PC-3 (cell line): ENCODE measurements at regions not wholly inside any gene's neighbourhood (a gene's known extent, or its start where the extent isn't known, plus 50 kb on each side); places are given as distances from the start of the nearest gene placed in this dataset.

ENCODE experiments used
- CTCF ChIP-seq: fragments of 300-600 bp; sonication (generic); conservative IDR thresholded peaks from 2 replicates; pipeline ENCODE4 v1.5.1; 2017; ENCODE audit warnings: antibody characterized with exemption, low read depth, mild to moderate bottlenecking, low read length
- EZH2phosphoT487 ChIP-seq: fragments of 300-600 bp; sonication (generic); IDR thresholded peaks from 2 replicates; pipeline ENCODE4 v1.6.1; 2018; ENCODE audit warnings: mild to moderate bottlenecking, antibody characterized with exemption, low read length, borderline replicate concordance

- no peak for TF ChIP-seq CTCF
- no peak for TF ChIP-seq EZH2phosphoT487
Measured at GRCh38 chr7:41323806-41324205, 379.1 kb downstream of the INHBA start.
